Ishikawa (cell line): ENCODE measurements at regions not wholly inside any gene's neighbourhood (a gene's known extent, or its start where the extent isn't known, plus 50 kb on each side); places are given as distances from the start of the nearest gene placed in this dataset.

Experiments
- CEBPB ChIP-seq: IDR thresholded peaks from 2 replicates; pipeline ENCODE4 v1.6.1; 2012
- CREB1 ChIP-seq: IDR thresholded peaks from 2 replicates; pipeline ENCODE4 v1.6.1; 2012; ENCODE audit warnings: low read depth
- EGR1 ChIP-seq: IDR thresholded peaks from 2 replicates; pipeline ENCODE4 v1.6.1; 2012
- EP300 ChIP-seq: IDR thresholded peaks from 2 replicates; pipeline ENCODE4 v1.6.1; 2012; ENCODE audit warnings: borderline replicate concordance
- FOXM1 ChIP-seq: IDR thresholded peaks from 2 replicates; pipeline ENCODE4 v1.6.1; 2012; ENCODE audit warnings: low read depth, borderline replicate concordance
- RAD21 ChIP-seq: IDR thresholded peaks from 2 replicates; pipeline ENCODE4 v1.6.1; 2012; ENCODE audit warnings: low read depth
- TAF1 ChIP-seq: IDR thresholded peaks from 2 replicates; pipeline ENCODE4 v1.6.1; 2012; ENCODE audit warnings: low read depth, mild to moderate bottlenecking
- TCF12 ChIP-seq: IDR thresholded peaks from 2 replicates; pipeline ENCODE4 v1.6.1; 2012; ENCODE audit warnings: low read depth
- TEAD4 ChIP-seq: IDR thresholded peaks from 2 replicates; pipeline ENCODE4 v1.6.1; 2012
- YY1 ChIP-seq: IDR thresholded peaks from 2 replicates; pipeline ENCODE4 v1.6.1; 2012; ENCODE audit warnings: low read depth
- TF ChIP-seq, protein P1 (sequence below): IDR thresholded peaks from 2 replicates; pipeline ENCODE4 v1.6.1; 2012
- TF ChIP-seq, protein P2 (sequence below): IDR thresholded peaks from 2 replicates; pipeline ENCODE4 v1.6.1; 2012; ENCODE audit warnings: low read depth, mild to moderate bottlenecking
- TF ChIP-seq, protein P3 (sequence below): IDR thresholded peaks from 2 replicates; pipeline ENCODE4 v1.6.1; 2012

DNA sequence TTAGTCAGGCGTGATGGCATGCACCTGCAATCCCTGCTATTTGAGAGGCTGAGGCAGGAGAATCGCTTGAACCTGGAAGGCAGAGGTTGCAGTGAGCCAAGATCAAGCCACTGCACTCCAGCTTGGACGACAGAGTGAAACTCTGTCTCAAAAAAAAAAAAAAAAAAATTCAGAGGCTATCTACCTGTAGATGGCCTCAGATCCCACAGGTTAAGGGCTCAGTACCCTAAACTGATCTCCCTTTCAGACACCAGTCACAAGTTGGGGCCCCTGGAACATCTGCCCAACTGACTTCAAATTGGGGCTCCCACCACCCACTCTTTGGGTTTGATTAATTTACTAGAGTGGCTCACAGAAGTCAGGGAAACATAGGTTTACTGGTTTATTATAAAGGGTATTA lies 65.4 kb upstream of the ERCC6L2 start:
- TF ChIP-seq TAF1 (no peak), YY1 (no peak), FOXM1 (no peak), TEAD4 (no peak), EP300 (no peak), TCF12 (no peak), RAD21 (peak; percentile 38), CREB1 (no peak), CEBPB (no peak), EGR1 (no peak)
- TF ChIP-seq, protein P1, sequence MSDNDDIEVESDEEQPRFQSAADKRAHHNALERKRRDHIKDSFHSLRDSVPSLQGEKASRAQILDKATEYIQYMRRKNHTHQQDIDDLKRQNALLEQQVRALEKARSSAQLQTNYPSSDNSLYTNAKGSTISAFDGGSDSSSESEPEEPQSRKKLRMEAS, result no peak
- TF ChIP-seq, protein P2, sequence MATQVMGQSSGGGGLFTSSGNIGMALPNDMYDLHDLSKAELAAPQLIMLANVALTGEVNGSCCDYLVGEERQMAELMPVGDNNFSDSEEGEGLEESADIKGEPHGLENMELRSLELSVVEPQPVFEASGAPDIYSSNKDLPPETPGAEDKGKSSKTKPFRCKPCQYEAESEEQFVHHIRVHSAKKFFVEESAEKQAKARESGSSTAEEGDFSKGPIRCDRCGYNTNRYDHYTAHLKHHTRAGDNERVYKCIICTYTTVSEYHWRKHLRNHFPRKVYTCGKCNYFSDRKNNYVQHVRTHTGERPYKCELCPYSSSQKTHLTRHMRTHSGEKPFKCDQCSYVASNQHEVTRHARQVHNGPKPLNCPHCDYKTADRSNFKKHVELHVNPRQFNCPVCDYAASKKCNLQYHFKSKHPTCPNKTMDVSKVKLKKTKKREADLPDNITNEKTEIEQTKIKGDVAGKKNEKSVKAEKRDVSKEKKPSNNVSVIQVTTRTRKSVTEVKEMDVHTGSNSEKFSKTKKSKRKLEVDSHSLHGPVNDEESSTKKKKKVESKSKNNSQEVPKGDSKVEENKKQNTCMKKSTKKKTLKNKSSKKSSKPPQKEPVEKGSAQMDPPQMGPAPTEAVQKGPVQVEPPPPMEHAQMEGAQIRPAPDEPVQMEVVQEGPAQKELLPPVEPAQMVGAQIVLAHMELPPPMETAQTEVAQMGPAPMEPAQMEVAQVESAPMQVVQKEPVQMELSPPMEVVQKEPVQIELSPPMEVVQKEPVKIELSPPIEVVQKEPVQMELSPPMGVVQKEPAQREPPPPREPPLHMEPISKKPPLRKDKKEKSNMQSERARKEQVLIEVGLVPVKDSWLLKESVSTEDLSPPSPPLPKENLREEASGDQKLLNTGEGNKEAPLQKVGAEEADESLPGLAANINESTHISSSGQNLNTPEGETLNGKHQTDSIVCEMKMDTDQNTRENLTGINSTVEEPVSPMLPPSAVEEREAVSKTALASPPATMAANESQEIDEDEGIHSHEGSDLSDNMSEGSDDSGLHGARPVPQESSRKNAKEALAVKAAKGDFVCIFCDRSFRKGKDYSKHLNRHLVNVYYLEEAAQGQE, result no peak
- TF ChIP-seq, protein P3, sequence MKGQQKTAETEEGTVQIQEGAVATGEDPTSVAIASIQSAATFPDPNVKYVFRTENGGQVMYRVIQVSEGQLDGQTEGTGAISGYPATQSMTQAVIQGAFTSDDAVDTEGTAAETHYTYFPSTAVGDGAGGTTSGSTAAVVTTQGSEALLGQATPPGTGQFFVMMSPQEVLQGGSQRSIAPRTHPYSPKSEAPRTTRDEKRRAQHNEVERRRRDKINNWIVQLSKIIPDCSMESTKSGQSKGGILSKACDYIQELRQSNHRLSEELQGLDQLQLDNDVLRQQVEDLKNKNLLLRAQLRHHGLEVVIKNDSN, result no peak
